ENCODE measurements at regions not wholly inside any gene's neighbourhood (a gene's known extent, or its start where the extent isn't known, plus 50 kb on each side); places are given as distances from the start of the nearest gene placed in this dataset.

DNA sequence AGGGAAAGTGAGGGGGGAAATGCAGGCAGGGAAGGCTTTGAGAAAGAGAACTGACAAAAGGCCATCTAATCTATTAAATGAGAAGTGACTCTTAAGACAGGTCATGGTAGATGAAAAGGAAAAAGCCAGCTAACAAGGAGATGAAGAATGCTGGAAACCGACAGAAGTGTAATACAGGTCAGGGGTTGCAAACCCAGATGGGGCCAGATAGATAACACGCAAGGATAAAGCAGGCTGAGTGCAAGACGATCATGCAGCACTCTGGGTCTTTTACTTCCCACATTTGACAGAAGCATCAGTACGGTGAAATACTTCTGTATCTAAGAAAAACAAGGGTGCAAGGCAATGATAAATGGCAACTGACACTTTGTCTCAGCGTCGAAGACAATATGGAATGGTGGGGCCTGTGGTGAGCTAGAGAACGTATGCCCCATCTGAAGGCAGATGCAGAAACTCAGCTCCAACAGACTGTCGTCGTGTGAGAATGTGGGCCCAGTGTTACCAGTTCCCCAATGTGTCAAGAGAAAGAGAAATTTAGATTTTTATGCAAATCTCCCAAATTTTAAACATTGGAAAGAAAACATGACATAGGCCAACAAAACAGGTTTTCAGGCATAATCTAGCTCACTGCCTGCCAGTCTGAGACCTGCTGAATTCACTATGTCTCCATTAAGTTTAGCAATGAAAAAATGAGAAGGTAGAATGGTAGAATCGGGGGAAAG lies 187.4 kb downstream of the PHLDA1 start (continued):
- TF ChIP-seq KLF9 (tag by site-specific recombination; IDR thresholded peaks at IDR 0.05; ENCODE audit: low read depth) = no peak
- no peak for TF ChIP-seq ZNF324 (tag by site-specific recombination; IDR thresholded peaks at IDR 0.05)
- no peak for TF ChIP-seq ZNF169 (tag by site-specific recombination; IDR thresholded peaks at IDR 0.05)
- no peak for TF ChIP-seq HOXC10 (CRISPR knock-in tag; IDR thresholded peaks at IDR 0.05)
- no peak for TF ChIP-seq GFI1B (tag by site-specific recombination; IDR thresholded peaks at IDR 0.05)
- TF ChIP-seq ZNF830 (tag by site-specific recombination; IDR thresholded peaks at IDR 0.05; ENCODE audit: low read depth) = no peak
- no peak for TF ChIP-seq YY1 (tag by site-specific recombination; IDR thresholded peaks at IDR 0.05)

DNA sequence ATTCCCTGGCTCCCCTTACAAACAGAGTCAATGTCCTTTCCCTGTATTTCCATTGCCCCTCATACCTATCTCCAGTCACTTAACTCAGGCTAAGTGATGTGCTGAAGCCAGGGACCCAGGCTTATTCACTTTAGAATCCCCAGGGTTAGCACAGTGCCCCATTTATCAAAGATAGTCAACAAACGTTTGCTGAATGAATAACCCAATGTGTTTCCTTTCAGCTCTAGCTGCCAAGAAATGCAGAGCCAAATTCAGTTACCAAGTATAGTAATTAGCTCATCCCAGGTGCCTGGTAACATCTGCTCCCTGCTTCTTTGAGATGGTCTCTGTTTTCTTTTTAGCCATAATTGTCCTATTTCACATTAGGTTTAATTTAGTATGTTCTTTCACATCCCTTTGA lies 189.5 kb downstream of the PHLDA1 start:
- POLR2A ChIA-PET = no interaction called here

DNA sequence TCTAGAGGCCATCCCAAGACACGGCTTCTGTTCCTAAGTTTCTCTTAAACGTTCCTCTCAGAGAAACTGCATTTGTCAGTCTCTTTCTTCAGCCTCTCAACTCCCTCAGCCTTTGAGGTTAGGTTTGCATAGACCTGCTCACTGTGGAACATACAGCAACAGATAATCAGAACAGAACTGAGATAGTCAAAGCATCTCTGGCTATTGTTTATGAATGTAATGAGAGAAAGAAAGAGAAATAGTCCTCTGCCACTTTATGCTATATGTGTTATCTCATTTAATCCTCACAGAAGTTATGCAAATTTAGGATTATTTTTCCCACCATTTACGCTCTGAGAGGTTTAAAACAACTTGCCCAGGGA lies 190.6 kb downstream of the PHLDA1 start:
- Histone ChIP-seq H3K9me3 (ENCODE audit: control insufficient read depth, insufficient read depth, low read depth, low read length) (no peaks in the 10 kb centered on the region), H3K4me3 (ENCODE audit: low read depth, low read length) (no peak overlapping the region), H3K36me3 (ENCODE audit: control insufficient read depth in 2 of 2, insufficient read depth in 1 of 2, low read length in 2 of 2) (no peaks in the 10 kb centered on the region), H3K4me1 (ENCODE audit: control insufficient read depth, insufficient read depth, low read length) (peaks cover 2% of the 10 kb centered on the region; the same call in 1 of the 2 replicates), H3K27ac (ENCODE audit: extremely low read depth, low read depth, low read length) (no peak overlapping the region)
- POLR2A ChIA-PET = no interaction called here
- TF ChIP-seq, protein P1, sequence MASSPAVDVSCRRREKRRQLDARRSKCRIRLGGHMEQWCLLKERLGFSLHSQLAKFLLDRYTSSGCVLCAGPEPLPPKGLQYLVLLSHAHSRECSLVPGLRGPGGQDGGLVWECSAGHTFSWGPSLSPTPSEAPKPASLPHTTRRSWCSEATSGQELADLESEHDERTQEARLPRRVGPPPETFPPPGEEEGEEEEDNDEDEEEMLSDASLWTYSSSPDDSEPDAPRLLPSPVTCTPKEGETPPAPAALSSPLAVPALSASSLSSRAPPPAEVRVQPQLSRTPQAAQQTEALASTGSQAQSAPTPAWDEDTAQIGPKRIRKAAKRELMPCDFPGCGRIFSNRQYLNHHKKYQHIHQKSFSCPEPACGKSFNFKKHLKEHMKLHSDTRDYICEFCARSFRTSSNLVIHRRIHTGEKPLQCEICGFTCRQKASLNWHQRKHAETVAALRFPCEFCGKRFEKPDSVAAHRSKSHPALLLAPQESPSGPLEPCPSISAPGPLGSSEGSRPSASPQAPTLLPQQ (tag by site-specific recombination; IDR thresholded peaks at IDR 0.05) = no peak
- TF ChIP-seq YY1 (tag by site-specific recombination; IDR thresholded peaks at IDR 0.05) (no peak), ZNF560 (tag by site-specific recombination; IDR thresholded peaks at IDR 0.05; ENCODE audit: borderline replicate concordance) (no peak), SCRT2 (tag by site-specific recombination; IDR thresholded peaks at IDR 0.05) (no peak), ZNF16 (tag by site-specific recombination; IDR thresholded peaks at IDR 0.05; ENCODE audit: low read depth) (no peak), ZNF202 (tag by site-specific recombination; IDR thresholded peaks at IDR 0.05; ENCODE audit: borderline replicate concordance) (no peak), ZNF426 (tag by site-specific recombination; IDR thresholded peaks at IDR 0.05) (no peak), ZNF501 (tag by site-specific recombination; IDR thresholded peaks at IDR 0.05) (no peak), ZNF843 (tag by site-specific recombination; IDR thresholded peaks at IDR 0.05) (no peak), ZNF529 (tag by site-specific recombination; IDR thresholded peaks at IDR 0.05; ENCODE audit: insufficient replicate concordance) (no peak), OSR2 (tag by site-specific recombination; IDR thresholded peaks at IDR 0.05) (no peak), ZEB2 (tag by site-specific recombination; IDR thresholded peaks at IDR 0.05) (no peak), ZNF23 (tag by site-specific recombination; IDR thresholded peaks at IDR 0.05; ENCODE audit: borderline replicate concordance) (no peak)
- TF ChIP-seq, protein P2, sequence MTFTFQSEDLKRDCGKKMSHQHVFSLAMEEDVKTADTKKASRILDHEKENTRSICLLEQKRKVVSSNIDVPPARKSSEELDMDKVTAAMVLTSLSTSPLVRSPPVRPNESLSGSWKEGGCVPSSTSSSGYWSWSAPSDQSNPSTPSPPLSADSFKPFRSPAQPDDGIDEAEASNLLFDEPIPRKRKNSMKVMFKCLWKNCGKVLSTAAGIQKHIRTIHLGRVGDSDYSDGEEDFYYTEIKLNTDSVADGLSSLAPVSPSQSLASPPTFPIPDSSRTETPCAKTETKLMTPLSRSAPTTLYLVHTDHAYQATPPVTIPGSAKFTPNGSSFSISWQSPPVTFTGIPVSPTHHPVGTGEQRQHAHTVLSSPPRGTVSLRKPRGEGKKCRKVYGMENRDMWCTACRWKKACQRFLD (tag by site-specific recombination; IDR thresholded peaks at IDR 0.05) = no peak
- CTCF ChIA-PET = no interaction called here

More for the DNA sequence above, 189.5 kb downstream of the PHLDA1 start:
- H3K9me3 ChIP-seq (ENCODE audit: control insufficient read depth, insufficient read depth, low read depth, low read length) = no peaks in the 10 kb centered on the region
- no peak overlapping the region for H3K4me3 ChIP-seq (ENCODE audit: low read depth, low read length)
- CTCF ChIA-PET = no interaction called here
- no peaks in the 10 kb centered on the region for H3K36me3 ChIP-seq (ENCODE audit: control insufficient read depth in 2 of 2, insufficient read depth in 1 of 2, low read length in 2 of 2)
- H3K4me1 ChIP-seq (ENCODE audit: control insufficient read depth, insufficient read depth, low read length) = peaks cover 2% of the 10 kb centered on the region; the same call in 1 of the 2 replicates
- no peak for TF ChIP-seq ZNF202 (tag by site-specific recombination; IDR thresholded peaks at IDR 0.05; ENCODE audit: borderline replicate concordance)
- TF ChIP-seq ZNF785 (tag by site-specific recombination; IDR thresholded peaks at IDR 0.05) = no peak
- TF ChIP-seq, protein P3, sequence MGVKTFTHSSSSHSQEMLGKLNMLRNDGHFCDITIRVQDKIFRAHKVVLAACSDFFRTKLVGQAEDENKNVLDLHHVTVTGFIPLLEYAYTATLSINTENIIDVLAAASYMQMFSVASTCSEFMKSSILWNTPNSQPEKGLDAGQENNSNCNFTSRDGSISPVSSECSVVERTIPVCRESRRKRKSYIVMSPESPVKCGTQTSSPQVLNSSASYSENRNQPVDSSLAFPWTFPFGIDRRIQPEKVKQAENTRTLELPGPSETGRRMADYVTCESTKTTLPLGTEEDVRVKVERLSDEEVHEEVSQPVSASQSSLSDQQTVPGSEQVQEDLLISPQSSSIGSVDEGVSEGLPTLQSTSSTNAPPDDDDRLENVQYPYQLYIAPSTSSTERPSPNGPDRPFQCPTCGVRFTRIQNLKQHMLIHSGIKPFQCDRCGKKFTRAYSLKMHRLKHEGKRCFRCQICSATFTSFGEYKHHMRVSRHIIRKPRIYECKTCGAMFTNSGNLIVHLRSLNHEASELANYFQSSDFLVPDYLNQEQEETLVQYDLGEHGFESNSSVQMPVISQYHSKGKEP (tag by site-specific recombination; IDR thresholded peaks at IDR 0.05) = no peak
- TF ChIP-seq ZNF596 (tag by site-specific recombination; IDR thresholded peaks at IDR 0.05) = no peak
- TF ChIP-seq ZNF114 (tag by site-specific recombination; IDR thresholded peaks at IDR 0.05) = no peak
- TF ChIP-seq ZNF561 (tag by site-specific recombination; IDR thresholded peaks at IDR 0.05; ENCODE audit: borderline replicate concordance) = no peak
- no peak for TF ChIP-seq ZFP41 (tag by site-specific recombination; IDR thresholded peaks at IDR 0.05; ENCODE audit: borderline replicate concordance)
- TF ChIP-seq ZNF600 (tag by site-specific recombination; IDR thresholded peaks at IDR 0.05) = no peak
- no peak for TF ChIP-seq ZNF423 (tag by site-specific recombination; IDR thresholded peaks at IDR 0.05)
- no peak overlapping the region for H3K27ac ChIP-seq (ENCODE audit: extremely low read depth, low read depth, low read length)
